Osteoblast (primary cell): ENCODE measurements at regions not wholly inside any gene's neighbourhood (a gene's known extent, or its start where the extent isn't known, plus 50 kb on each side); places are given as distances from the start of the nearest gene placed in this dataset.

Source experiments
- DNase-seq: peaks from one replicate; pipeline ENCODE4 v3.0.0; 2011; ENCODE audit warnings: low spot score, mixed read lengths; ENCODE audit not compliant: insufficient read length; ENCODE audit errors: missing footprints
- H2AFZ ChIP-seq: 2 replicates; pipeline ENCODE4 v1.6.0; 2011; ENCODE audit warnings: mild to moderate bottlenecking, low read length
- H3K27ac ChIP-seq: 2 replicates; pipeline ENCODE4 v1.5.1; 2011; ENCODE audit warnings: mild to moderate bottlenecking, low read depth, low read length, moderate library complexity
- H3K27me3 ChIP-seq: 2 replicates; pipeline ENCODE4 v1.6.0; 2012; ENCODE audit warnings: mild to moderate bottlenecking, control low read depth, inconsistent platforms, low read length, moderate library complexity; ENCODE audit not compliant: insufficient read depth
- H3K36me3 ChIP-seq: 2 replicates; pipeline ENCODE4 v1.5.1; 2011; ENCODE audit warnings: mild to moderate bottlenecking, low read length, control low read depth, moderate library complexity; ENCODE audit not compliant: insufficient read depth
- H3K4me1 ChIP-seq: 2 replicates; pipeline ENCODE4 v1.5.1; 2011; ENCODE audit warnings: mild to moderate bottlenecking, low read length, control low read depth, moderate library complexity; ENCODE audit not compliant: insufficient read depth
- H3K4me2 ChIP-seq: 2 replicates; pipeline ENCODE4 v1.6.0; 2011; ENCODE audit warnings: mild to moderate bottlenecking, low read length; ENCODE audit not compliant: insufficient read depth
- H3K4me3 ChIP-seq: fragments of 200-600 bp; sonication (generic); 3 replicates; pipeline ENCODE4 v1.5.1; 2012; ENCODE audit warnings: mild to moderate bottlenecking, low read length, inconsistent platforms; ENCODE audit not compliant: insufficient read depth
- H3K79me2 ChIP-seq: 2 replicates; pipeline ENCODE4 v1.6.0; 2012; ENCODE audit warnings: mild to moderate bottlenecking, low read length, control low read depth, inconsistent platforms; ENCODE audit not compliant: insufficient read depth
- H3K9me3 ChIP-seq: 2 replicates; pipeline ENCODE4 v1.5.1; 2011; ENCODE audit warnings: low read depth, low read length, control low read depth
- H4K20me1 ChIP-seq: 2 replicates; pipeline ENCODE4 v1.6.0; 2012; ENCODE audit warnings: mild to moderate bottlenecking, low read length, control low read depth; ENCODE audit not compliant: insufficient read depth
- TF ChIP-seq, protein P1 (sequence below): IDR thresholded peaks from 2 replicates; pipeline ENCODE4 v1.5.1; 2011; ENCODE audit warnings: mild to moderate bottlenecking, low read depth, low read length, moderate library complexity; ENCODE audit errors: extremely low read depth

DNA sequence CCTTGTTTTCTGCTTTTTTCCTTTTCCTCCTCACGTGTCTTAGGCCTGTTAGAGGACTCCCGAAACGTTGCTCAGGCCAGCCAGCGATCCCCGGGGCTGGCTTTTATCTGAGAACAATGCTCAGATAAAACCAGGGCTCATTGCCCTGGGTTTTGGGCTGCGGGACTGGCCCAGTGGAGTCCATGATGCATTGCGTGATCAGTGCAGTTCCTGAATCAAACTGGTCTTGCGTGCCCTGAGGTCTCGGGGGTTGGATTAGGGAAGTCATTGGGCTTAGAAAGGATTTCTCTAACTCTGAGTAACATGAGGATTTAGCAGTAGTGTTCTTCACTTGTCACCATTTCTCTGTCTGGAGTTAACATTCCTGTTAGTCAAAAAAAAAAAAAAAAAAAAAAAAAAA, 66.3 kb downstream of the CCR1 start:
- TF ChIP-seq, protein P1, sequence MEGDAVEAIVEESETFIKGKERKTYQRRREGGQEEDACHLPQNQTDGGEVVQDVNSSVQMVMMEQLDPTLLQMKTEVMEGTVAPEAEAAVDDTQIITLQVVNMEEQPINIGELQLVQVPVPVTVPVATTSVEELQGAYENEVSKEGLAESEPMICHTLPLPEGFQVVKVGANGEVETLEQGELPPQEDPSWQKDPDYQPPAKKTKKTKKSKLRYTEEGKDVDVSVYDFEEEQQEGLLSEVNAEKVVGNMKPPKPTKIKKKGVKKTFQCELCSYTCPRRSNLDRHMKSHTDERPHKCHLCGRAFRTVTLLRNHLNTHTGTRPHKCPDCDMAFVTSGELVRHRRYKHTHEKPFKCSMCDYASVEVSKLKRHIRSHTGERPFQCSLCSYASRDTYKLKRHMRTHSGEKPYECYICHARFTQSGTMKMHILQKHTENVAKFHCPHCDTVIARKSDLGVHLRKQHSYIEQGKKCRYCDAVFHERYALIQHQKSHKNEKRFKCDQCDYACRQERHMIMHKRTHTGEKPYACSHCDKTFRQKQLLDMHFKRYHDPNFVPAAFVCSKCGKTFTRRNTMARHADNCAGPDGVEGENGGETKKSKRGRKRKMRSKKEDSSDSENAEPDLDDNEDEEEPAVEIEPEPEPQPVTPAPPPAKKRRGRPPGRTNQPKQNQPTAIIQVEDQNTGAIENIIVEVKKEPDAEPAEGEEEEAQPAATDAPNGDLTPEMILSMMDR, result no peak
- H2AFZ ChIP-seq, result no peak overlapping the region

DNA sequence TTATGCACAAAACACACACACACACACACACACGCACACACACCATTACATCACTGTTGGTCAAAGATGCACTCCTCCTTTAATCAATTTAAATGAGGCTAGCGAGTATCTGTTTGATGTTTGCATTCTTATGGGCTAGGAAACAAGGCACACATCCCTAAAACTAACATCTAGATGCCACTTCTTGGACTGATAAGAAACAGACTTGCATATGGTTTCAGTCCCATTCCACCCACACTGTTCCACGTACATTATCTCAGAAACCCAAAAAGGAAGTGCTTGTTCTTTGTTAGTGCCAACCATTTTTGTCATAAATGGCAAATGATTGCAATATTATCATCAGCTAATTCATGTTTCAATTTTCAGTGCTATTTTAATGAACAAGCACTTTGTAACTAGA, 69.5 kb downstream of the CCR1 start:
- TF ChIP-seq, protein P1, result no peak
- DNase-seq, result no peak
- Histone ChIP-seq H3K4me1 (no peaks in the 10 kb centered on the region), H2AFZ (no peak overlapping the region), H3K4me2 (no peak overlapping the region), H3K36me3 (no peaks in the 10 kb centered on the region), H4K20me1 (no peaks in the 10 kb centered on the region), H3K4me3 (no peak overlapping the region), H3K9me3 (no peaks in the 10 kb centered on the region), H3K27ac (no peak overlapping the region), H3K79me2 (no peaks in the 10 kb centered on the region), H3K27me3 (peaks cover 27% of the 10 kb centered on the region)

More for the DNA sequence above, 66.3 kb downstream of the CCR1 start:
- H3K27me3 ChIP-seq, result peaks cover 23% of the 10 kb centered on the region
- no peaks in the 10 kb centered on the region for H3K79me2 ChIP-seq
- no peak overlapping the region for H3K27ac ChIP-seq
- DNase-seq, result no peak
- H3K4me3 ChIP-seq, result no peak overlapping the region
- no peaks in the 10 kb centered on the region for H4K20me1 ChIP-seq
- H3K4me2 ChIP-seq, result no peak overlapping the region
- H3K9me3 ChIP-seq, result no peaks in the 10 kb centered on the region
- no peaks in the 10 kb centered on the region for H3K36me3 ChIP-seq
- H3K4me1 ChIP-seq, result no peaks in the 10 kb centered on the region

DNA sequence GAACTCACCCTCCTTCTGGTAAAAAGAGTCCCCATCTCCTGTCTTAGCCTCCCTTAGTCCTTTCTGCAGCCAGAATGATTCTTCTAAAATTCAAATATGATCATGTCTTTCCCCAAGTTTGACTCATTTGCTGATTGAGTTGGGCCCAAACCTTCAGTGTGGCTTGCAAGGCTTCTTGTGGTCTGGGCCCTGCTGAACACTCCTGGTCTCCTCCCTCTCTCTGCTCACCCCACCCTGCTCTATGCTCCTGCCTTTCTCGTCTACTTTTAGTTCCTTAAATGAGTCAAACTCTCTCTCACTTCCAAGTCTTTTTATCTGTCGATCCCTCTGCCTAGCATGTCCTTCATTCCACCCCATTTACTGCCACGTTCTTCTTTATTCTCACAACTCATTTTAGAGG, 72.6 kb downstream of the CCR1 start:
- no peaks in the 10 kb centered on the region for H3K36me3 ChIP-seq
- H2AFZ ChIP-seq, result no peak overlapping the region
- H3K9me3 ChIP-seq, result no peaks in the 10 kb centered on the region
- H3K27me3 ChIP-seq, result peaks cover 32% of the 10 kb centered on the region
- peak; percentile 11 for DNase-seq
- no peaks in the 10 kb centered on the region for H3K4me1 ChIP-seq
- H3K4me3 ChIP-seq, result no peak overlapping the region
- H3K4me2 ChIP-seq, result no peak overlapping the region
- no peaks in the 10 kb centered on the region for H3K79me2 ChIP-seq
- H3K27ac ChIP-seq, result no peak overlapping the region
- TF ChIP-seq, protein P1, result no peak
- H4K20me1 ChIP-seq, result no peaks in the 10 kb centered on the region

DNA sequence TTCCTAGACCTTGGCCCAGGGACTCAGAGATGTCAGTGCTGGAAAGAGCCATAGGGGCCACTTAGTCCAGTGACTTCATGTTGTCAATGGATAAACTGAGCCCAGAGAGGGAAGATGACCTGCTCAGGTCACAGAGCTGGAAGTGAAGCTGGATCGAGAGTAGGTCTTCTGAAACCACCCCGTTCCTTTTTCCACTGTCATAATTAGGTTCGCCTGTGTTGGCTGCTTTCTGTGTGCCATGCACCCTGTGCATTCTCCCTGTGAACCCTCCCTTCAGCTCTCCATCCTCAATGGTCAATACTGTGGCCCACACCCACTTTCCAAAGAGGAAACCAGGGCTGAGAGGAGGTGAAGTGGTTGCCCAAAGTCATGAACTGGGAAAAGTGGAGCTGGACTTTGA, 74.8 kb downstream of the CCR1 start:
- Histone ChIP-seq H3K27me3 (peaks cover 27% of the 10 kb centered on the region), H3K4me2 (no peak overlapping the region), H3K79me2 (no peaks in the 10 kb centered on the region), H3K27ac (no peak overlapping the region), H3K4me3 (no peak overlapping the region), H3K36me3 (no peaks in the 10 kb centered on the region), H4K20me1 (no peaks in the 10 kb centered on the region), H3K4me1 (no peaks in the 10 kb centered on the region), H3K9me3 (no peaks in the 10 kb centered on the region), H2AFZ (no peak overlapping the region)
- TF ChIP-seq, protein P1, result no peak
- no peak for DNase-seq
